ENCODE measurements at regions not wholly inside any gene's neighbourhood (a gene's known extent, or its start where the extent isn't known, plus 50 kb on each side); places are given as distances from the start of the nearest gene placed in this dataset.

- DNase-seq (no peak), ATAC-seq (no peak)
- Histone ChIP-seq H3K4me3 (no peak overlapping the region), H3K4me1 (no peaks in the 10 kb centered on the region), H3K27ac (no peak overlapping the region), H3K36me3 (no peaks in the 10 kb centered on the region), H3K27me3 (no peaks in the 10 kb centered on the region), H3K9me3 (no peaks in the 10 kb centered on the region)
- intact Hi-C loops (cut with DNase I): no loop called here
- TF ChIP-seq CTCF (IDR thresholded peaks at IDR 0.05): no peak
These were observed 54.9 kb upstream of the RGS7 start for GRCh38 chr1:241411776-241412338.

GRCh38 chr1:241411056-241411775 is 54.2 kb upstream of the RGS7 start:
- ATAC-seq: no peak
- H3K27ac ChIP-seq: no peak overlapping the region
- H3K27me3 ChIP-seq: no peaks in the 10 kb centered on the region
- no peak for TF ChIP-seq CTCF (IDR thresholded peaks at IDR 0.05)
- no peaks in the 10 kb centered on the region for H3K9me3 ChIP-seq
- DNase-seq: no peak
- H3K36me3 ChIP-seq: no peaks in the 10 kb centered on the region
- intact Hi-C loops (cut with DNase I): no loop called here
- H3K4me1 ChIP-seq: no peaks in the 10 kb centered on the region
- H3K4me3 ChIP-seq: no peak overlapping the region

GRCh38 chr1:241408170-241408569 is 51.2 kb upstream of the RGS7 start:
- Histone ChIP-seq H3K27ac (no peak overlapping the region), H3K9me3 (no peaks in the 10 kb centered on the region), H3K27me3 (no peaks in the 10 kb centered on the region), H3K36me3 (no peaks in the 10 kb centered on the region), H3K4me3 (no peak overlapping the region), H3K4me1 (no peaks in the 10 kb centered on the region)
- ATAC-seq (no peak), DNase-seq (no peak)
- intact Hi-C loops (cut with DNase I): no loop called here
- TF ChIP-seq CTCF (IDR thresholded peaks at IDR 0.05): no peak

All from left lung (tissue), 4 donors.